ENCODE measurements at regions not wholly inside any gene's neighbourhood (a gene's known extent, or its start where the extent isn't known, plus 50 kb on each side); places are given as distances from the start of the nearest gene placed in this dataset.

DNA sequence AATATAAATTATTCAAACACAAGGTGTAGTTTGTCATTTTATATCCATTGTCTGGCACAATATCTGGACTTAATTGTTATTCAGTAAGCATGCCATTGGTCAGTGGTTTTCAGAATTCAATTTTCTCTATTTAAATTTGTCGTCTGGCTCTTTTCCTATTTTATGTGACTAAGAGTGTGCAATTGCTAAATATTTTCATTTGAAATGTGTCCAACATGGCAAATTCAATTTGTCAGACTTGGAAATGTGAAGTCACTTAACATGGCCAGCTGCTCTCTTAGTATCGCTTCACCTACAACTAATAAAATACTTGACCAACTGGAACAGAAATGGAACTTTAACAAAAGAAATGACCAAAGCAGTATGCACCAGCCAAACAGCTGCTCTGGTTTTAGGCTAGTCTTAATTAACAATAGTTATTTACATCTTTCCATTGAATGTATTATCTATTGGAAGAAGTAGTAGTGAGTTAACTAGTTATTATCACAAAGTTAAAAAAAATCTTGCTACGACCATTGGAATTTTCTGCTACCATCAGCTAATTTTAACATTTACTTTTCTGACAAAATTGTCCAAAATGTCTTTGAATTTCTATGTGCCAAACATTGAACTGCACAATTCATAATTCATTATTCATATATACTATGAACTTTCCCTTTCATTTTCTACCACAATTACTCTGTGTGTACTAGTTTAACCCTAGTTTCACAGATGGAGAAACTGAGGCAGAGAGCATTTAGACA, 720.7 kb upstream of the FAM174A start:
- TF ChIP-seq, protein P1, sequence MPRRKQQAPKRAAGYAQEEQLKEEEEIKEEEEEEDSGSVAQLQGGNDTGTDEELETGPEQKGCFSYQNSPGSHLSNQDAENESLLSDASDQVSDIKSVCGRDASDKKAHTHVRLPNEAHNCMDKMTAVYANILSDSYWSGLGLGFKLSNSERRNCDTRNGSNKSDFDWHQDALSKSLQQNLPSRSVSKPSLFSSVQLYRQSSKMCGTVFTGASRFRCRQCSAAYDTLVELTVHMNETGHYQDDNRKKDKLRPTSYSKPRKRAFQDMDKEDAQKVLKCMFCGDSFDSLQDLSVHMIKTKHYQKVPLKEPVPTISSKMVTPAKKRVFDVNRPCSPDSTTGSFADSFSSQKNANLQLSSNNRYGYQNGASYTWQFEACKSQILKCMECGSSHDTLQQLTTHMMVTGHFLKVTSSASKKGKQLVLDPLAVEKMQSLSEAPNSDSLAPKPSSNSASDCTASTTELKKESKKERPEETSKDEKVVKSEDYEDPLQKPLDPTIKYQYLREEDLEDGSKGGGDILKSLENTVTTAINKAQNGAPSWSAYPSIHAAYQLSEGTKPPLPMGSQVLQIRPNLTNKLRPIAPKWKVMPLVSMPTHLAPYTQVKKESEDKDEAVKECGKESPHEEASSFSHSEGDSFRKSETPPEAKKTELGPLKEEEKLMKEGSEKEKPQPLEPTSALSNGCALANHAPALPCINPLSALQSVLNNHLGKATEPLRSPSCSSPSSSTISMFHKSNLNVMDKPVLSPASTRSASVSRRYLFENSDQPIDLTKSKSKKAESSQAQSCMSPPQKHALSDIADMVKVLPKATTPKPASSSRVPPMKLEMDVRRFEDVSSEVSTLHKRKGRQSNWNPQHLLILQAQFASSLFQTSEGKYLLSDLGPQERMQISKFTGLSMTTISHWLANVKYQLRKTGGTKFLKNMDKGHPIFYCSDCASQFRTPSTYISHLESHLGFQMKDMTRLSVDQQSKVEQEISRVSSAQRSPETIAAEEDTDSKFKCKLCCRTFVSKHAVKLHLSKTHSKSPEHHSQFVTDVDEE (CRISPR knock-in tag; IDR thresholded peaks at IDR 0.05): no peak
- TF ChIP-seq ZC3H10 (CRISPR knock-in tag; IDR thresholded peaks at IDR 0.05): no peak
- no peak for TF ChIP-seq CSDC2 (CRISPR knock-in tag; IDR thresholded peaks at IDR 0.05)
- no peak for TF ChIP-seq ISL1 (CRISPR knock-in tag; IDR thresholded peaks at IDR 0.05)
- TF ChIP-seq PPARA (CRISPR knock-in tag; IDR thresholded peaks at IDR 0.05; ENCODE audit: borderline replicate concordance): no peak
- TF ChIP-seq ZFP3 (CRISPR knock-in tag; IDR thresholded peaks at IDR 0.05): no peak
- TF ChIP-seq ZNF565 (CRISPR knock-in tag; conservative IDR thresholded peaks at IDR 0.05; ENCODE audit: low read depth): no peak
- TF ChIP-seq ARNTL (CRISPR knock-in tag; IDR thresholded peaks at IDR 0.05; ENCODE audit: borderline replicate concordance, low read depth): no peak
- TF ChIP-seq GLIS3 (CRISPR knock-in tag; IDR thresholded peaks at IDR 0.05): no peak
- TF ChIP-seq, protein P2, sequence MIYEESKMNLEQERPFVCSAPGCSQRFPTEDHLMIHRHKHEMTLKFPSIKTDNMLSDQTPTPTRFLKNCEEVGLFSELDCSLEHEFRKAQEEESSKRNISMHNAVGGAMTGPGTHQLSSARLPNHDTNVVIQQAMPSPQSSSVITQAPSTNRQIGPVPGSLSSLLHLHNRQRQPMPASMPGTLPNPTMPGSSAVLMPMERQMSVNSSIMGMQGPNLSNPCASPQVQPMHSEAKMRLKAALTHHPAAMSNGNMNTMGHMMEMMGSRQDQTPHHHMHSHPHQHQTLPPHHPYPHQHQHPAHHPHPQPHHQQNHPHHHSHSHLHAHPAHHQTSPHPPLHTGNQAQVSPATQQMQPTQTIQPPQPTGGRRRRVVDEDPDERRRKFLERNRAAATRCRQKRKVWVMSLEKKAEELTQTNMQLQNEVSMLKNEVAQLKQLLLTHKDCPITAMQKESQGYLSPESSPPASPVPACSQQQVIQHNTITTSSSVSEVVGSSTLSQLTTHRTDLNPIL (CRISPR knock-in tag; IDR thresholded peaks at IDR 0.05; ENCODE audit: low read depth): no peak

All from SK-N-SH treated with all-trans-retinoic acid at 6 μM for 48 hours (cell line).